ENCODE measurements at regions not wholly inside any gene's neighbourhood (a gene's known extent, or its start where the extent isn't known, plus 50 kb on each side); places are given as distances from the start of the nearest gene placed in this dataset.

DNA sequence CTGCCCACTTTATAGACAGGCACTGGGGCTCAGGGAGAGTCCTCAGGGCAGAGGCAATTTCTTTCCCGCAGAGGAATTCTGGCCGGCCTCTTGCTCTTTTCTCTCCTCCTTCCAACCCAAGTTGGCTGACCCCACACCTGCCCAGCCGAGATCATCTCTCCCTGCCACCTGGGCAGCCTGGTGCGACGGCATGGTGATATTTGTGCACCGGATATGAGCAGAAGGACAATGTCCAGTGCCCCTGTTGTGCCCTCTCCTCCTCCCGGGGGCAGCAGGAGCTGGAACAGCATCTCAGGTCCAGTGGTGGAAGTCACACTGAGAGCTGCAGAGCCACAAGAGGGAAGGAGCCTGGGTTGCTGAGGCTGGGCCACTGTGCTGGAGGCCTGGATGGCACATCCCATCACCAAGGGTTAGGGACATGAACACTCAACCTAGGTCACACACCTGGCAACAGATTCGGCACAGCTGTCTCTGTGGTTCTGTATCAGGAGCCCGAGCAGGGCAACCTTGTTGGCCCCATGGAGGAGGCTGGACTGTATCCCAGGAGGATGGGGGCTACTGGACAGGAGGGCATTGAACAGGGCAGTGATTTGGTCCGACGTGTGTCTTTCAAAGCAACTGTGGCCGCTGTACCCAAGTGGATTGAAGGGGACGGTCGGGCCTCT is 57.7 kb upstream of the DIO3 start:
- no peaks in the 10 kb centered on the region for H3K4me1 Mint-ChIP-seq (ENCODE audit: low read depth, unreplicated experiment)

DNA sequence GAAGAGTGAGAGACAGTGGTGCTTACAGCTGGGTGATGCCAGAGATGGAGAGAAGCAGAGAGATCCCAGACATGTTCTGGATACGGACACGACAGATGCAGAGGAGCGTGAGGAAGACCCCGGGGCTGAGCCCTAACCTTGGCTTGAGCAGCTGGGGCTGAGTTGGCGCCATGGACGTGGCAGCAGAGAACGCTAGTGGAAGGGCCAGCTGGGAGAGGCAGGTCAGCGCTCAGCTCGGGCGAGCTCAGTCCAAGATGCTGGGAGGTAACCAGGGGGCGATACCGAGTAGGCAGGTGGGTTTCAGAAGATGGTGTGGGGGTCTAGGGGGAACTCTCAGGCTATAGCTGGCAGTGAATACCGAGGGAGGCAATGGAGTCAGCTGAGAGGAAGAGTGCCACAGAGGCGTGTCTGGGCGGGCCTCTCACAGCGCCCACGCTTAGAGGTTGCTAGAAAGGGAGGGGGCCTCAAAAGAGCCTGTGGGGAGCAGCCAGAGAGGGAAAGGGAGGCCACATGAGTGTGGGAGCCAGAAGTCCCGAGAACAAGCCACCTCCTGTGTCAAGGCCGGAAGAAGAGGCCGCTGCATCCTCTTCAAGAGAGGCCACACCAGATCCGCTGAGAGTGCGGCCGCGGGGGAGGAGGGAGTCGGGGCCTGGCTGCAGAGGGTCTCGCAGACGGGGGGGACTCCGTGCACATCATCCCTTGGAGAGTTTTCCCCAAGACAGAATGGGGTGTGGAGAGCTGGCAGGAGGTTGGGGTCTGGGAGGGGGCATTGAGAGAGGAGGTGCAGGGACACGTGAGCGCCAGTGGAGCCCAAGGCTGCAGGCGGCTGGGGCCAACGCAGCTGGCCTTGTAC is 57.0 kb upstream of the DIO3 start:
- Histone ChIP-seq H3K4me3 (ENCODE audit: insufficient read depth, low read depth, low read length) (no peak overlapping the region), H3K9ac (ENCODE audit: low read length) (no peak overlapping the region), H3K4me2 (ENCODE audit: low read length) (no peak overlapping the region), H3K27me3 (ENCODE audit: insufficient read depth, low read length) (peaks cover 2% of the 10 kb centered on the region), H4K20me1 (ENCODE audit: insufficient read depth, low read length) (no peaks in the 10 kb centered on the region), H3K27ac (ENCODE audit: low read depth, low read length) (no peak overlapping the region), H2AFZ (ENCODE audit: low read depth, low read length) (no peak overlapping the region), H3K36me3 (ENCODE audit: insufficient read depth, low read length) (no peaks in the 10 kb centered on the region), H3K79me2 (ENCODE audit: insufficient read depth, low read length) (no peaks in the 10 kb centered on the region), H3K9me3 (ENCODE audit: insufficient read depth, low read depth, low read length) (peaks cover 3% of the 10 kb centered on the region), H3K4me1 (ENCODE audit: insufficient read depth, low read length) (no peaks in the 10 kb centered on the region)
- Mint-ChIP-seq H3K4me3 (ENCODE audit: unreplicated experiment) (no peak overlapping the region), H3K9me3 (ENCODE audit: unreplicated experiment) (peaks cover 6% of the 10 kb centered on the region), H3K27me3 (ENCODE audit: low read depth, unreplicated experiment) (peaks cover 63% of the 10 kb centered on the region), H3K4me1 (ENCODE audit: low read depth, unreplicated experiment) (no peaks in the 10 kb centered on the region), H3K27ac (ENCODE audit: unreplicated experiment) (peak overlapping the region; percentile 12), H3K36me3 (ENCODE audit: low read depth, unreplicated experiment) (no peaks in the 10 kb centered on the region)
- DNase-seq (ENCODE audit: low read depth) (no peak), FAIRE-seq (no peak)
- no peak for TF ChIP-seq EZH2 (IDR thresholded peaks at IDR 0.05; ENCODE audit: insufficient read depth, low read length)
- TF ChIP-seq, protein P1, sequence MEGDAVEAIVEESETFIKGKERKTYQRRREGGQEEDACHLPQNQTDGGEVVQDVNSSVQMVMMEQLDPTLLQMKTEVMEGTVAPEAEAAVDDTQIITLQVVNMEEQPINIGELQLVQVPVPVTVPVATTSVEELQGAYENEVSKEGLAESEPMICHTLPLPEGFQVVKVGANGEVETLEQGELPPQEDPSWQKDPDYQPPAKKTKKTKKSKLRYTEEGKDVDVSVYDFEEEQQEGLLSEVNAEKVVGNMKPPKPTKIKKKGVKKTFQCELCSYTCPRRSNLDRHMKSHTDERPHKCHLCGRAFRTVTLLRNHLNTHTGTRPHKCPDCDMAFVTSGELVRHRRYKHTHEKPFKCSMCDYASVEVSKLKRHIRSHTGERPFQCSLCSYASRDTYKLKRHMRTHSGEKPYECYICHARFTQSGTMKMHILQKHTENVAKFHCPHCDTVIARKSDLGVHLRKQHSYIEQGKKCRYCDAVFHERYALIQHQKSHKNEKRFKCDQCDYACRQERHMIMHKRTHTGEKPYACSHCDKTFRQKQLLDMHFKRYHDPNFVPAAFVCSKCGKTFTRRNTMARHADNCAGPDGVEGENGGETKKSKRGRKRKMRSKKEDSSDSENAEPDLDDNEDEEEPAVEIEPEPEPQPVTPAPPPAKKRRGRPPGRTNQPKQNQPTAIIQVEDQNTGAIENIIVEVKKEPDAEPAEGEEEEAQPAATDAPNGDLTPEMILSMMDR (IDR thresholded peaks at IDR 0.05; ENCODE audit: insufficient read depth, low read depth, low read length) = no peak

More for the DNA sequence above, 57.7 kb upstream of the DIO3 start:
- peaks cover 3% of the 10 kb centered on the region for H3K9me3 ChIP-seq (ENCODE audit: insufficient read depth, low read depth, low read length)
- no peak overlapping the region for H3K27ac ChIP-seq (ENCODE audit: low read depth, low read length)
- no peak overlapping the region for H3K9ac ChIP-seq (ENCODE audit: low read length)
- no peak overlapping the region for H3K4me3 ChIP-seq (ENCODE audit: insufficient read depth, low read depth, low read length)
- H3K27me3 Mint-ChIP-seq (ENCODE audit: low read depth, unreplicated experiment) = peaks cover 63% of the 10 kb centered on the region
- H3K27me3 ChIP-seq (ENCODE audit: insufficient read depth, low read length) = peaks cover 2% of the 10 kb centered on the region
- TF ChIP-seq EZH2 (IDR thresholded peaks at IDR 0.05; ENCODE audit: insufficient read depth, low read length) = no peak
- TF ChIP-seq, protein P1 (IDR thresholded peaks at IDR 0.05; ENCODE audit: insufficient read depth, low read depth, low read length) = no peak
- DNase-seq (ENCODE audit: low read depth) (no peak), FAIRE-seq (no peak)
- no peak overlapping the region for H3K4me2 ChIP-seq (ENCODE audit: low read length)
- H4K20me1 ChIP-seq (ENCODE audit: insufficient read depth, low read length) = no peaks in the 10 kb centered on the region
- no peak overlapping the region for H2AFZ ChIP-seq (ENCODE audit: low read depth, low read length)
- no peak overlapping the region for H3K27ac Mint-ChIP-seq (ENCODE audit: unreplicated experiment)
- no peaks in the 10 kb centered on the region for H3K4me1 ChIP-seq (ENCODE audit: insufficient read depth, low read length)
- peaks cover 6% of the 10 kb centered on the region for H3K9me3 Mint-ChIP-seq (ENCODE audit: unreplicated experiment)
- no peaks in the 10 kb centered on the region for H3K79me2 ChIP-seq (ENCODE audit: insufficient read depth, low read length)
- no peaks in the 10 kb centered on the region for H3K36me3 Mint-ChIP-seq (ENCODE audit: low read depth, unreplicated experiment)
- no peaks in the 10 kb centered on the region for H3K36me3 ChIP-seq (ENCODE audit: insufficient read depth, low read length)
- H3K4me3 Mint-ChIP-seq (ENCODE audit: unreplicated experiment) = no peak overlapping the region

All from astrocyte (in vitro differentiated cells and primary cell).